CD1c-positive myeloid dendritic cell (primary cell): ENCODE measurements at regions not wholly inside any gene's neighbourhood (a gene's known extent, or its start where the extent isn't known, plus 50 kb on each side); places are given as distances from the start of the nearest gene placed in this dataset.
"Not testable (repeated sequence)": the region's sequence is repeated elsewhere in the genome, so short reads cannot be mapped to it uniquely, and the experiment has no call there.

Experiments used
- DNase-seq: peaks from one replicate; pipeline ENCODE4 v3.0.0-alpha.2; 2016; ENCODE audit errors: extremely low spot score

DNA sequence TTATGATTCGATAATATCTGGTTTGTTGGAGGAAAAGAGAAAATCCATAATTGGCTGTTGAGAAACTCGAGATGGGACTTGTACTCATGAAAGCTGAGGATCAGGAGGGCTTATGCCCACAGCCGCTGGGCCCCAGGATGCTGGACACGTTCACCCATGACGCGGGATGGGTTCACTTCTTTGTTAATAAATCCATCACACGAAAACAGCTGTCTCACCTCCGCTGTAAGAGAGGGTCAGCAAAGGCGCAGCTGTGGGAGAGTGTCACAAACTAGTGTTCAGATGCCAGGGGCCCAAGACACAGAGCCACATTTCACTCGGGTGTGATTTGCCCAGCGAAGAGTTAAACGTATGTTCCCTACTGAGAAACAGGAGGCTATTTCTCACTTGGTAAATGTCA is 315.1 kb downstream of the THBS2 start:
- no peak for DNase-seq

DNA sequence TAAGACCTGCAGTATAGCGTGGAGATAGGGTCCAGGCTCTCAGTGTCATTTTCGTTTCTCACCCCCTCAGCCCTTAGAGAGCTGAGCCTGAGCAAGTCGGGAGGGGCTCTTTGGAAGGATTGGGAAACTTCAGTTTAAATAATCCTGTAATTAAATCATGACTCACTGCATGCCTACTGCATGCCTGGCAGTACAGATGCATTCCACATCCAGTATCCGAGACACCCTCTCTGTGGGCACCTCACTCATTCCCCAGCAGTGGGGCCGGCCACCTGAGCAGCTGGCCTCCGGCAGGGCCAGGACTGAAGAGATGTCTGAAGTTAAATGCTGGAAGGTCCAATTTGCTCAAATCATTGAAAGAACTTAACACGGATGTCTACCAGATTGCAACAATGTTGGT is 316.6 kb downstream of the THBS2 start:
- DNase-seq: no peak

DNA sequence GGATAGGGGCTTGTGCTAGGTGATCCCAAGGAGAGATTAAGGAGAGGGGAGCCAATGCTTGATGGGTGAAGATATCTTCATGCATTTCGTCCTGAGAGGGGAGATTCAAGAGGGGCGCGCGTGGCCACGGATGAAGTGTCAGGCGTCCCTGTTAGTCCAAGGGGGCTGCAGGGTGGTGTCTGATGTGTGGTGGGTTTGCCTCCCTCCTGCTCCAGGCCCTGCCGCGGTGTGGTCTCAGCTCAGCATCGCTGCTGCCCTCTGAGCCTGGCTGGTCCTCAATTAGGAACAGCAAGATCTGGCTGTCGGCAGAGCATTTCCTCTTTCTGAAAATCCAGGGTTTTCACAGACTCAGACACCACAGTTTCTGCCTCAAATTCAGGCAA is 318.0 kb downstream of the THBS2 start:
- DNase-seq: no peak

DNA sequence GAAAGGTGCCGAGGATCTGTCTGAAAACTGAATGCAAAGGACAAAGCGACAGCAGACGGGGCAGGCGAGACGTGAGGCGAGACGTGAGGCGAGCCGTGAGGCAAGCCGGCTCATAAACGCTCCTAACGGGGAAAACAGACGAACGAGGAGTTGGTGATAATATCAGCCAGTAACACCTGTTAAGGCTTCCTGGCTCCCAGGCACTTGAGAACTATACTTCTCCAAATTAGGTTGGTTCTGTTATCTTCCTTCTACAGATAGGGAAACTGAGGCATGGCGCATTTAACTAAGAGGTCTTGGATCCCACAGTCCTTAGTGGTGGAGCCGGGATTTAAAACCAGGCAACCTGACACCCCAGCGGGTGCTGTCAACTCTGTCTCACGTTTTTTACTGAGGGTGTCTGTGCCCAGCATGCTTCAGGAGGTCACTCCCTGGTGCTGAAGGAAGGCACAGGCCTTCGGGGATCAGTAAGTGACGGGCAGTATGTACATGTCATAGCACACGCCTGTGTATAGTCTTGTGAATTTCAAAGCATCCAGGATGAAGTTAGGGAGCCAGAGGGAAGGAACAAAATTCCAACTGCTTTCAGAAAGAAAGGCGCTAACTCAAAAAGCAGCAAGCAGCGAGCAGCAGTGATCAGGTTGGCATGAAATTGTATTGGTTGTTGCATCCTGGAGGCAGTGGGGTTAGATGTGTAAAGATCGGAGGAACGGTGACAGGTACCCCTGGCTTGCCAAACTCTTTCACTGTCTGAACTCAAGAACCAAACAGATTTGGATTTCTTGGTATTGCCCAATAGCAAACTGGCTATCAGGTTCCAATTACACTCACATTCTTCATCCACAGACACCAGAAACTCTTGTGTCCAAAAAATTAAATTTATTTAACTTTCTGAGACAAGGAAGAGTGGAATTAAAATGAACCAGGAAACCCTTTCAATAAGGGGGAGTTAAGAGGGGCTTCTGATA is 318.7 kb downstream of the THBS2 start:
- DNase-seq: no peak

DNA sequence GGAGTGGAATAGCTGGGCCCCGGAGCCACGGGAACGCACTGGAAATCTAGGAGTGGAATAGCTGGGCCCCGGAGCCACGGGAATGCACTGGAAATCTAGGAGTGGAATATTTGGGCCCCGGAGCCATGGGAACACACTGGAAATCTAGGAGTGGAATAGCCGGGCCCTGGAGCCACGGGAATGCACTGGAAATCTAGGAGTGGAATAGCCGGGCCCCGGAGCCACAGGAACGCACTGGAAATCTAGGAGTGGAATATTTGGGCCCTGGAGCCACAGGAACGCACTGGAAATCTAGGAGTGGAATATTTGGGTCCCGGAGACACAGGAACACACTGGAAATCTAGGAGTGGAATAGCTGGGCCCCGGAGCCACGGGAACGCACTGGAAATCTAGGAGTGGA is 321.5 kb downstream of the THBS2 start:
- not testable (repeated sequence) for DNase-seq

DNA sequence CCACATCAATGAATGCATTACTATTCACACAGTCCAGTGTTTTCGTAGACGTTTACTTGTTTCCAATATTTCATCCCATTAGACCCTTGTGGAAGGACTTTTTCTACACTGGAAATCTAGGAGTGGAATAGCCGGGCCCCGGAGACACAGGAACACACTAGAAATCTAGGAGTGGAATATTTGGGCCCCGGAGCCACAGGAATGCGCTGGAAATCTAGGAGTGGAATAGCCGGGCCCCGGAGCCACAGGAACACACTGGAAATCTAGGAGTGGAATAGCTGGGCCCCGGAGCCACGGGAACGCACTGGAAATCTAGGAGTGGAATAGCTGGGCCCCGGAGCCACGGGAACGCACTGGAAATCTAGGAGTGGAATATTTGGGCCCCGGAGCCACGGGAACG is 322.6 kb downstream of the THBS2 start:
- not testable (repeated sequence) for DNase-seq

DNA sequence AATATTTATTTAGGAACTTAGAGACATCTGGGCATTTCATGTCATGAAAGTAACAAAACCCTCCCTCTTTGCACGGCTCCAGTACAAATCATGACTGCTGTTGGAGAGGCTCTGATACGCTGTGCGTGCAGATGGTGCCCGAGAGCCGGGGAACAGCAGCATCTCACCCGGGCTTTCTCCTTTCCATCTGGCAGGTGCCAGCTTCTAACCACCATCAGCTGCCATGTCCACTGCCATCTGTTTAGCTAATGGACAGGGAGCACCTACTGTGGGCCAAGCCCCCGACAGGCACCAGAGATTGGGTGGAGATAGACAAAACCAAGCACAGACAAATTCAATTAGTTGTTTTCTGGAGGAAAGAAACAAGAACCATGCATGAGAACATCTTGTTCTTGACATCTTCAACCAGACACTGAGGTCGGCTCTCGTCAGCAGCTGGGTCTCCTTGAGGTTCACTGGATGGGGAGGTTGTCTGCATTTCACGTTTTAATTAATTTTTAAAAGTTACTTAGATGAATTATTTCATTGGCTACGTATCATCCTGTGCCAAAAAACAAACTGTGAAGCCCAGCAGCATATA is 323.7 kb downstream of the THBS2 start:
- no peak for DNase-seq

DNA sequence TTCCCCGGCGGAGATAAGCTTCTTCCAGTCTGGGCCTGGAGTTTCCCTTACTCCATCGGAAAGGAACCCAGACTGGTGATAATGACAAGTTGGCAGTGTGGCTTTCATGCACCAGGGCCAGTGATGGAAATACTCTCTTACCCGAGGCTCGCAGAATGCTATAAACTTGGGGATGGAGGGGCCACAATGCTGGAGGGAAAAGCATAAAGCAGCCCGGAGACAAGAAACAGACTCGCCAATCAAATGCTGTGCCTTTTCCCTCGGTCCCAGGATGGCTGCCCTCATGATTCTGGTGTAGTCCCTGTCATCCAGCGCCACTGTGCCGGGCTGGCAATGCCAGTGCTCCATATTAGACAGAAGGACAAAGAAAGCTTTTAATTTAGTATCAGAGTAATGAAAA is 325.6 kb downstream of the THBS2 start:
- DNase-seq: no peak

DNA sequence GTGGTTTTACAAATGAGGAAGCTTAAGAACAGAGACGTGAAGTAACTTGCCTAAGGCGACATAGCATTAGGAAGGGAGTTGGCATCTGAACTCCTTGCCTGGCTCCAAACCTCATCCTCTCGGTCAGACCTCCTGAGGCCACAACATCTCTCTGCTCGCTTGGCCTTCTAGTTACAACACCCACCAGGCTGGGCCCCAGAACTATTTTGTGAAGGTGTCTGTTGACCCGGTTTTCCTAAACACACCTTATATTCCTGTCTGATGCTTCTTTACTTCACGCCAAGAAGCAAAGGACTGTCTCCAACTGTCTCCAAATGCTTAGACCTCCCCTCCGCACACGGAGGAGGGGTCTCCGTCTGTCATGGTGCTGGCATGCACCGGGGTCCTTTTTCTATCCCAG is 326.6 kb downstream of the THBS2 start:
- no peak for DNase-seq

DNA sequence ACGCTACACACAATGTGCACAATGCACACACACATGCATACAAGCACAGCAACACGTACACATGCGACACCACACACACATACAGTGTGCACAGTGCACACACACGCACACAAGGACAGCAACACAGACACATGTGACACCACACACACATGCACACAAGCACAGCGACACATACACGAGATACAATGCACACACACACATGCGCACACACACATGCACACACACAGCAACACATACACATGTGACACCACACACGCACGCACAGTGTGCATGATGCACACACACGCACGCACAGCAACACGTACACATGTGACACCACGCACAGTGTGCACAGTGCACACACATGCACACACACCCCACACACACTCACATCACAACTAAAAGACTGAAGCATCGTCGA is 327.3 kb downstream of the THBS2 start:
- no peak for DNase-seq

DNA sequence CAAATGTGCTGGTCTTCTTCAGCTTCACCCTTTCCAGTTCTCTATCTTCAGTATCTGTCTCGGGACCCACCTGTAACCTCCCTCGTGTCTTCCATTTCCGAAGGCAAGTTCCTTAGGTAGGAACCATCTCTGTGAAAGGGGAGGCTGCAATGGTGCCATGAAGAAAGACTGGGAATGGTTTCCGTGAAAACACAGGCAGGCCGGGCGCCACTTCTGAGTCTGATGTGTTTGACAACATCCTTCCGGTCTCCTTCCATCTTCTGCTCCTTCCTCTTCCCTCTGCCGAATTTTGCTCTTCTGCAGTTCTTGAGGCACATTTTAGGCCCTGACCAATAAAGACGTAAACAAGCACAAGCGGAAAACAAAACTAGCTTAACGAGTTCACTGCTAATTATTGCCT is 328.0 kb downstream of the THBS2 start:
- no peak for DNase-seq

DNA sequence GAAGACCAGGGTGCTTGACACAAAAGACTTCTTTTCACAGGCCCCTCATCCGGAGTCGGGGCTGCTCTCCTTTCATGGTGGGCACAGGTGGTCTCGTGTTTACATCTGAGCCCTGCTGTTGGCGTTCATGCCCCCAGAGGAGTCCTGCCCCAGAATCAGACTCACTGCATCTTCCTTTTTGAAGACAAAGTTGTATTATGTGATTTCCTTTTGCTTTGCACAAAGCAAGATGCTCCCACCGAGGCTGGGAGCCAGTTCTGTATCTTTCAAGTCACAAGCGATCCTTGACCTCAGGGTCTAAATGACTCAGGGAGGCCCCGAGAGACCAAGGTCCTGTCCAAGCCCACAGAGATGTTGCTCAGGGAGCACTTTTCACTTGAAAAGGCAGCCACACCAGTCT is 330.5 kb downstream of the THBS2 start:
- no peak for DNase-seq

DNA sequence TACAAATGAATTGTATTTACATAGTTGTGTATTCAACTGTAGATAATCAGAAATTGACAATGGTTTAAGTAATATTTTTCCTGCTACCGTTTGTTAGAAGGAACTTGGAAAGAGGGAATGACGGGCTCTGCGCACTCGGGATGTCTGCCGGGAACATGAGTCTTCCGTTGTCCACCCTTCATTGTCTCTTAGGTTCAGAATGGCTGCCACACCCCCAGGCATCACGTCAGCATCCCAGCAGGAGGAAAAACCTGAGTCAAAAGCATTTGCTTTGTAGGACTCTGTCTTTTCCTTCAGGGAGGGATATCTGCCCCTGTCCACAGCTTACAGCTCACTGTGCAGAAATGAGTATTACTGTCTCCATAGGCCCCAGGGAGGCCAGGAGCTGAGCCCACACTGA is 331.2 kb downstream of the THBS2 start:
- no peak for DNase-seq

DNA sequence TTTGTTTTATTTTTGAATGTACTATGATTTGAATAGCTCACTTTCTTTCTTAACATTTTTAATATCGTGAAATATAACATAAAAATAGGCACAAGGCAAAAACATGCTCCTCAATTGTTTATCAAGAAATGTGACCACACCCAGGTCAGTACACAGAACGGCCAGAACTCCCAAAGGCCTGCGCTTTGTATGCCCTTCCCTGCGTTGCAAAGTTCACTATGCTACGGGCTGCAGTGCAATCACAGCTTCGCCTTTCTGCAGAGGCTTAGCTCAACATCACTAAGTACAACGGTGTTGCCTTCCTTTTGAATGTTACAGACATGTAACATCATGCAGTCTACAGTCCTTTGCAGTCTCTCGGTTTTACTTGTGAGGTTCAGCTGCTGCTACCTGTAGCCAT is 333.4 kb downstream of the THBS2 start:
- no peak for DNase-seq

DNA sequence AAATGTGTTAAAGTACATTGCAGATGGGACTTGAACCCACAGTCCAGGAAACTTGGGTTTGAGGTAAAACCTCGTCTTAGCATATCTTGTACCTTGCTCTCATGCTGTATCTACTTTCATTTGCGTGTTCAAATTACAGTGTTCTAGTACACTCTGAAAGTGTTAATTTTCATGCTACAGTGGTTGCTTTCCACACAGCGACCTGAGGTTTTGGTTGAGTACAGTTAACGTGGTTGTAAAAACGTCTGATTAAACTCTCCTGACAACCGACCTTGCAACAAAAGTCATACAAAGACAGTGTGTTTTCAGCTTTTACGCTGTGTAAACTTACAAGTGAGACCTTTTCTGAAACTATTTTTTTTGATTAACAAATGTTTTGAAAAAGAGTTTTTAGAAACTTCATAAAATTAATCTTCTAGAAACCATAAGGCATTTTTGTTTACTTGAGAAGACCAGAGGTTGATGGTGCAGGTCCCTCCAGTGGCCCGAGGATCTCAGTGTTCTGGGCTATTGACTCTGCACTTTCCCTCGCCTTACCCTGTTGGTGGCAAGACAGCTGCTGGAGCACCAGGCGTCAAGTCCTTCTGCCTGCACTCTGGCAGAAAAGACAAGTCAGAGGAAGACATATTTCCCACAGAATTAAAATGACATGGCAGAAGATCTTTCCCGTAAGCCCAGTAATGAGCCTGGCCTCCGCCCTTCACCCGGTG is 334.0 kb downstream of the THBS2 start:
- no peak for DNase-seq

DNA sequence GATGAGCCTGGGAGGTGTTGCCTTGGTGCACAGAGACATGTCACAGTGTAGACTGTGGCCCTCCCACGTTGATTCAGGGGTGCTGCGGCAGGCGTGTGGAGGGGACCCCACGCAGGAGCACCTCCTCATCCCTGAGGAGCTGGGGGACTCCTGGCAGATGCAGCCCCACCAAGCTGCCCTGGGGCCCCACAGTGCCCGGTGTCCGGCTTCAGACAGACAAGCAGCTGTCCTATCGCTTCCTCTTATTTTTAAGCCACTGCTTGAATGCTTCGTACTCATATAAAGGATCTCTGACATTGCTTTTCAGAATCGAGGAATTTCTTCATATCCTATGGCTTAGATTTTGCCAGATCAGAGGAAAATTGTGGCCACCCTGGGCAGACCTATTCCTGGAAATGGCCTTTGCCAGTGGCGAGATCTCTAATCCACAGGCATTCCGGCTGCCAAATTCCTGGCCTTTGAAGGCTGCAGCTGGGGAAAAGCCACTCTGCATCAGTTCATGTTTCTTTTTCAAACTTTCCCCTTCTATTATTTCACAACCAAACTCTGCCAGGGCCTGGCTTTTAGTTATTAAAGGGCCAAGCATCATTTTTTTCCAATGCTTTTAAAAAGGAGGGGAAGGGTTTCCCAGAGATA is 337.0 kb downstream of the THBS2 start:
- no peak for DNase-seq

DNA sequence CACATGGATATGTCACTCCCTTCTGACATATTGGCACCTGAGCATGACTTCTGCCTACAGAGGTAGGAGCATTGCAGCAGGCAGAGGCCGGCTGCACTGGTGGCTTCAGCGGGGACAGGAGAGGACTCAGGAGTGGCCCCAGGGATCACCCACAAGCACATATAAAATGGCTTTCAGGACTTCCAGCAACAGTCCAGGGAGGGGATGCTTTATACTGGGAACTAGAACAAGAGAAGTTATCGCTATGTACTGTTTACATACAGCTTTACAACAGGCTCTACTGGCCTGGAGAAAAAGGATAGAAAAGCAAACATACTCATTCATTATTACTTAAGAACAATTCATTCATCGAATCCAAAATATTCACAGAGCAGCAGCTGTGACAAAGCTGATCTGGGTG is 337.8 kb downstream of the THBS2 start:
- DNase-seq: no peak

DNA sequence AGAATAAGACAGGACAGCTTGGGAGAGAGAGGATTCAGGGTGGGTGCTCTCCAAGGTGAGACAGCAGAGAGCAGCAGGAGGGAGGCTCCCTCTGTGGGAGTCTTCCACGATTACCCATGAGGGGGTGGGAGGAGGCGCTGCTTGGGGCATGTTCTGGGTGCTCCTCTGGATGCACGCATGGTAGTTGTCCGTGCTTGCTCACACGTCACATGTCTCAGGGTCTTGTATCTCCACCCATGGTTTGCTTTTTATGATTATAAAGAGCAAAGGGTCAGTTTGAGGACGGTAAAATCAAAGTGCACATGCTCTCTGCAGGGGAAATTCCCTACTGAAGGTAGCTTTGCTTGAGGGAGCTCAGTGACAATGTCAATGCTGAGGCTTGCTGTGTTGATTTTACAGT is 338.4 kb downstream of the THBS2 start:
- DNase-seq: no peak

DNA sequence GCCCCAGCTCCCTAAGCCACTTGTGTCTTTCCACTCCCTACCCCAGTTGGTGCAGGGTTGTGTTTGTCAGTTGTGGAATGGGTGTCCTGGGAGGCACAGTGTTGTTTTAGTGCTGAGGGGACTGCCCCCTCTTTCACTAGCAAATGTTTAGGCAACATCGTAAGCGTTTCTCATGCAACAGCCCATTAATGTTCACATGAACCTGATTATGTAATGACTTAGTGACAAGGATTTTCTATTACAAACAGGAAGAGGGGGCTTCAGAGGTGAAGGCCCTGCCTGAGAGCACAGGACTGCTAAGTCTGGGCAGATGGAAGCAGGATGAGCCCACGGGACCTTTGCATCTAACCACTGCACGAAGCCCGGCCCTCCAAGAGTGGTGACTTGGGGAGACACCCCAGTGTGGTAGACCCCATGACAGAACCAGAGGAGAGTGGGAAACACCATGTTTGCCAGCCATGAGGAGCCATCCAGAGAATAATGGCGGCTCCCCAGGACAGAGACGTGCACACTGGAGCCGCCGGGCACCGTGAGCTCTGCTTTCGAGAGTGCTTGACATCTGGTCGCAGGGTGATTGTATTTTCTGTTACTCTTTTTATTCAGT is 339.7 kb downstream of the THBS2 start:
- DNase-seq: no peak

DNA sequence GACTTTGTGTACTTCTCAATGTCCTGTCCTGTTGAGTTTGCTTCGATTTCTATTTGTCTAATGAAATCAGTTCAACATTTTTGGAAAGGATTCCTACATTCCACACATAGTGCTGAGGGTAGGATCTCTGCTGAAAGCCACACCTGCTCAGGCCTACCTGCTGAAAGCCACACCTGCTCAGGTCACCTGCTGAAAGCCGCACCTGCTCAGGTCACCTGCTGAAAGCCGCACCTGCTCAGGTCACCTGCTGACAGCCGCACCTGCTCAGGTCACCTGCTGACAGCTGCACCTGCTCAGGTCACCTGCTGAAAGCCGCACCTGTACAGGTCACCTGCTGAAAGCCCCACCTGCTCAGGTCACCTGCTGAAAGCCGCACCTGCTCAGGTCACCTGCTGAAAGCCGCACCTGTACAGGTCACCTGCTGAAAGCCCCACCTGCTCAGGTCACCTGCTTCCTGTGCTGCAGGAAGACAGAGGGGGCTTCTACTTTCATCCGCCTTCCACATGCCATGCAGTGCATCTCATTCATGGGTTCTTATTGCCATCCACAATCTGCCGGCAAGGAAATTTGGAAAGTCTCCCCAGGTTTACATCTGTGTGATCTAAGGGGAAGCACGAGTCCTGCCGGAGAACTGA is 340.3 kb downstream of the THBS2 start:
- not testable (repeated sequence) for DNase-seq

DNA sequence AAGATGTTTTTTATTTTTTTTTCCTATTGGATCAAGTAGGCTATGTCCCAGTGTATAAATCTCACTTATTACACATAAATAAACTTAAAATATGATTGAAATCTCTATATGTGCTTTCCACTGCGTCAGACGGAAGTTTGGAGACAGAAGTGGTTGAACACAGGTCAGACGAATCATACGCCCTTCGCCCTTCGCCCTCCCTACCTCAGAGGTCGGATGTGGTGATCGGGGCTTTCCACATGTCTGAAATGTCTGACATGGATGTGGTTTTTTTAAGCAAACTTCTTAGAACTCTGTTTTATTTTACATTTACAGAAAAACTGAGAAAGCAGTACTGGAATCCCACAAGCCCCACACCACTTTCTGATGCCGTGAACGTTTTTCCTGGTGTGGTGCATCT is 344.4 kb downstream of the THBS2 start:
- no peak for DNase-seq
